H1 (cell line): ENCODE measurements at regions not wholly inside any gene's neighbourhood (a gene's known extent, or its start where the extent isn't known, plus 50 kb on each side); places are given as distances from the start of the nearest gene placed in this dataset.

Experiments used
- CBX8 ChIP-seq: fragments of 300-800, 300-1000 bp; sonication (generic); IDR thresholded peaks from 2 replicates; pipeline ENCODE4 v1.7.1; 2016; ENCODE audit warnings: low read depth, low read length, borderline replicate concordance
- EZH2 ChIP-seq: fragments of 200-600 bp; sonication (generic); IDR thresholded peaks from 2 replicates; pipeline ENCODE4 v1.7.1; 2012; ENCODE audit warnings: low read depth, mild to moderate bottlenecking, moderate library complexity, low read length, inconsistent platforms; ENCODE audit not compliant: severe bottlenecking
- FOSL1 ChIP-seq: IDR thresholded peaks from 2 replicates; pipeline ENCODE4 v1.6.1; 2011; ENCODE audit warnings: mild to moderate bottlenecking, low read depth, low read length, moderate library complexity; ENCODE audit not compliant: insufficient read depth
- HDAC6 ChIP-seq: IDR thresholded peaks from one replicate; pipeline ENCODE4 v1.7.1; 2012; ENCODE audit warnings: low read depth, mild to moderate bottlenecking, inconsistent platforms, low read length, moderate library complexity
- JUN ChIP-seq: IDR thresholded peaks from 2 replicates; pipeline ENCODE4 v1.6.1; 2011; ENCODE audit warnings: low read depth, mild to moderate bottlenecking, improper control_type of control experiment, low read length
- MAFK ChIP-seq: IDR thresholded peaks from 2 replicates; pipeline ENCODE4 v1.6.1; 2012; ENCODE audit warnings: low read depth, mild to moderate bottlenecking, improper control_type of control experiment, low read length
- SP4 ChIP-seq: IDR thresholded peaks from 2 replicates; pipeline ENCODE4 v1.6.1; 2012; ENCODE audit warnings: low read length, inconsistent platforms
- TF ChIP-seq, protein P1 (sequence below), 3 experiments: IDR thresholded peaks; 1 replicate in 2 of 3; 2 replicates in 1 of 3; pipeline versions ENCODE4 v1.5.1 to v1.6.1; 2011; ENCODE audit warnings: low read length in 3 of 3, mild to moderate bottlenecking in 3 of 3, inconsistent platforms in 2 of 3, low read depth in 1 of 3, moderate library complexity in 1 of 3; ENCODE audit not compliant: insufficient read depth in 1 of 3; ENCODE audit errors: control extremely low read depth in 1 of 3
- TF ChIP-seq, protein P2 (sequence below): IDR thresholded peaks from 2 replicates; pipeline ENCODE4 v1.6.1; 2012; ENCODE audit warnings: inconsistent platforms

DNA sequence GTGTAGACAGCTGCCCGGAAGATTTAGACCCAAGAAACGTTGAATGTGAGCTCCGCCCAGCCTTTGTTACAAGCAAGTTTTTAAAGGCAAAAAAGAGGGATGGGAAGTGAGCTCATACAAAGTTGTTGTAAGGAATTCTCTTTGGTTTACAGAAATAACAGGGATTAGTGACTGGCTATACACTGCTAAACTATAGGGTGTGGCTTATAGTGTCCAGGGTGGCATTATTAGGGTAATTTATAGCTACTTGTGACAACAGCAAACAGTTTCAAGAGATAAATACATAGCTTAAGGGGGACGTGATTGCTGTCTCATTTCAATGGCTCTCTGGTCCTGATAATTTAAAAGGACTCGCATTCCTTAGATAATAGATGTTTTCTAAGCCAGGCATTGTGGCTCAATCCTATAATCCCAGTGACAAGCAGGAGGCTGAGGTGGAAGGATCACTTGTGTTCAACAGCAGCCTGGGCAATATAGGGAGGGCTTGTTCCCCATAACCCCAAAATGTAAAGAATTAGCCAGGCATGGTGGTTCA is 66.5 kb upstream of the TGIF1 start (continued):
- TF ChIP-seq, protein P1, sequence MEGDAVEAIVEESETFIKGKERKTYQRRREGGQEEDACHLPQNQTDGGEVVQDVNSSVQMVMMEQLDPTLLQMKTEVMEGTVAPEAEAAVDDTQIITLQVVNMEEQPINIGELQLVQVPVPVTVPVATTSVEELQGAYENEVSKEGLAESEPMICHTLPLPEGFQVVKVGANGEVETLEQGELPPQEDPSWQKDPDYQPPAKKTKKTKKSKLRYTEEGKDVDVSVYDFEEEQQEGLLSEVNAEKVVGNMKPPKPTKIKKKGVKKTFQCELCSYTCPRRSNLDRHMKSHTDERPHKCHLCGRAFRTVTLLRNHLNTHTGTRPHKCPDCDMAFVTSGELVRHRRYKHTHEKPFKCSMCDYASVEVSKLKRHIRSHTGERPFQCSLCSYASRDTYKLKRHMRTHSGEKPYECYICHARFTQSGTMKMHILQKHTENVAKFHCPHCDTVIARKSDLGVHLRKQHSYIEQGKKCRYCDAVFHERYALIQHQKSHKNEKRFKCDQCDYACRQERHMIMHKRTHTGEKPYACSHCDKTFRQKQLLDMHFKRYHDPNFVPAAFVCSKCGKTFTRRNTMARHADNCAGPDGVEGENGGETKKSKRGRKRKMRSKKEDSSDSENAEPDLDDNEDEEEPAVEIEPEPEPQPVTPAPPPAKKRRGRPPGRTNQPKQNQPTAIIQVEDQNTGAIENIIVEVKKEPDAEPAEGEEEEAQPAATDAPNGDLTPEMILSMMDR (IDR thresholded peaks at IDR 0.05; ENCODE audit: control extremely low read depth in 1 of 3, insufficient read depth in 1 of 3, low read depth in 1 of 3, low read length in 3 of 3): no peak
- TF ChIP-seq EZH2: no peak
- no peak for TF ChIP-seq MAFK
- TF ChIP-seq SP4: no peak
- TF ChIP-seq, protein P2, sequence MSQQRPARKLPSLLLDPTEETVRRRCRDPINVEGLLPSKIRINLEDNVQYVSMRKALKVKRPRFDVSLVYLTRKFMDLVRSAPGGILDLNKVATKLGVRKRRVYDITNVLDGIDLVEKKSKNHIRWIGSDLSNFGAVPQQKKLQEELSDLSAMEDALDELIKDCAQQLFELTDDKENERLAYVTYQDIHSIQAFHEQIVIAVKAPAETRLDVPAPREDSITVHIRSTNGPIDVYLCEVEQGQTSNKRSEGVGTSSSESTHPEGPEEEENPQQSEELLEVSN: no peak
- no peak for TF ChIP-seq CBX8
- TF ChIP-seq JUN: no peak
- TF ChIP-seq HDAC6: no peak
- TF ChIP-seq FOSL1: no peak
